K562 (cell line): ENCODE measurements at regions not wholly inside any gene's neighbourhood (a gene's known extent, or its start where the extent isn't known, plus 50 kb on each side); places are given as distances from the start of the nearest gene placed in this dataset.

Experiments used
- CREM ChIP-seq: IDR thresholded peaks from 2 replicates; pipeline ENCODE4 v1.6.1; 2014; ENCODE audit warnings: antibody characterized with exemption, low read depth
- NFIX ChIP-seq: fragments of 250-450 bp; sonication (Bioruptor Pico); IDR thresholded peaks from 2 replicates; pipeline ENCODE4 v1.4.0; 2020; ENCODE audit warnings: low read depth, mild to moderate bottlenecking, moderate library complexity
- TF ChIP-seq, protein P1 (sequence below): fragments of 200-600 bp; sonication (generic); IDR thresholded peaks from one replicate; pipeline ENCODE4 v1.6.1; 2012; ENCODE audit warnings: mild to moderate bottlenecking, low read depth, low read length, inconsistent platforms
- TF ChIP-seq, protein P2 (sequence below): fragments of 200-800 bp; sonication (Bioruptor generic); IDR thresholded peaks from 2 replicates; pipeline ENCODE4 v1.6.1; 2017; ENCODE audit warnings: missing genetic modification characterization, missing compliant biosample characterization

DNA sequence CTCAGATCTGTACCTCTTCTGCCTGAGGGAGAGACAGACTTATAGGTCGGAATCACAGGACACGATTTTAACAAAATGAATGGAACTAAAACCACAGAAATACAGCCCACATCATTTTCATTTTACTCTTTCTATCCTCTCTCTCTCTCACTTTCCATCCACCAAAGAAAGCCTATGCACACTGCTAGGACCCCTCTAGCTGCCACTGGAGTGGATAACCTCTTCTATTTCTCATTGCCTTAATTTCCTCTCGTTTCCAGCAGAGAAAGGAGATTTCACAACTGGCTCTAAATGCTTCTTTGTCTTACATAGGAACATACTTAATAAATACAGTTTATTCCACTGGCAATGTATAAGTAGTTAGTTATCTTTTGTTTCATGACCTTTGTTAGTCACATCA is 867.8 kb upstream of the ADGRL4 start (continued):
- TF ChIP-seq, protein P1, sequence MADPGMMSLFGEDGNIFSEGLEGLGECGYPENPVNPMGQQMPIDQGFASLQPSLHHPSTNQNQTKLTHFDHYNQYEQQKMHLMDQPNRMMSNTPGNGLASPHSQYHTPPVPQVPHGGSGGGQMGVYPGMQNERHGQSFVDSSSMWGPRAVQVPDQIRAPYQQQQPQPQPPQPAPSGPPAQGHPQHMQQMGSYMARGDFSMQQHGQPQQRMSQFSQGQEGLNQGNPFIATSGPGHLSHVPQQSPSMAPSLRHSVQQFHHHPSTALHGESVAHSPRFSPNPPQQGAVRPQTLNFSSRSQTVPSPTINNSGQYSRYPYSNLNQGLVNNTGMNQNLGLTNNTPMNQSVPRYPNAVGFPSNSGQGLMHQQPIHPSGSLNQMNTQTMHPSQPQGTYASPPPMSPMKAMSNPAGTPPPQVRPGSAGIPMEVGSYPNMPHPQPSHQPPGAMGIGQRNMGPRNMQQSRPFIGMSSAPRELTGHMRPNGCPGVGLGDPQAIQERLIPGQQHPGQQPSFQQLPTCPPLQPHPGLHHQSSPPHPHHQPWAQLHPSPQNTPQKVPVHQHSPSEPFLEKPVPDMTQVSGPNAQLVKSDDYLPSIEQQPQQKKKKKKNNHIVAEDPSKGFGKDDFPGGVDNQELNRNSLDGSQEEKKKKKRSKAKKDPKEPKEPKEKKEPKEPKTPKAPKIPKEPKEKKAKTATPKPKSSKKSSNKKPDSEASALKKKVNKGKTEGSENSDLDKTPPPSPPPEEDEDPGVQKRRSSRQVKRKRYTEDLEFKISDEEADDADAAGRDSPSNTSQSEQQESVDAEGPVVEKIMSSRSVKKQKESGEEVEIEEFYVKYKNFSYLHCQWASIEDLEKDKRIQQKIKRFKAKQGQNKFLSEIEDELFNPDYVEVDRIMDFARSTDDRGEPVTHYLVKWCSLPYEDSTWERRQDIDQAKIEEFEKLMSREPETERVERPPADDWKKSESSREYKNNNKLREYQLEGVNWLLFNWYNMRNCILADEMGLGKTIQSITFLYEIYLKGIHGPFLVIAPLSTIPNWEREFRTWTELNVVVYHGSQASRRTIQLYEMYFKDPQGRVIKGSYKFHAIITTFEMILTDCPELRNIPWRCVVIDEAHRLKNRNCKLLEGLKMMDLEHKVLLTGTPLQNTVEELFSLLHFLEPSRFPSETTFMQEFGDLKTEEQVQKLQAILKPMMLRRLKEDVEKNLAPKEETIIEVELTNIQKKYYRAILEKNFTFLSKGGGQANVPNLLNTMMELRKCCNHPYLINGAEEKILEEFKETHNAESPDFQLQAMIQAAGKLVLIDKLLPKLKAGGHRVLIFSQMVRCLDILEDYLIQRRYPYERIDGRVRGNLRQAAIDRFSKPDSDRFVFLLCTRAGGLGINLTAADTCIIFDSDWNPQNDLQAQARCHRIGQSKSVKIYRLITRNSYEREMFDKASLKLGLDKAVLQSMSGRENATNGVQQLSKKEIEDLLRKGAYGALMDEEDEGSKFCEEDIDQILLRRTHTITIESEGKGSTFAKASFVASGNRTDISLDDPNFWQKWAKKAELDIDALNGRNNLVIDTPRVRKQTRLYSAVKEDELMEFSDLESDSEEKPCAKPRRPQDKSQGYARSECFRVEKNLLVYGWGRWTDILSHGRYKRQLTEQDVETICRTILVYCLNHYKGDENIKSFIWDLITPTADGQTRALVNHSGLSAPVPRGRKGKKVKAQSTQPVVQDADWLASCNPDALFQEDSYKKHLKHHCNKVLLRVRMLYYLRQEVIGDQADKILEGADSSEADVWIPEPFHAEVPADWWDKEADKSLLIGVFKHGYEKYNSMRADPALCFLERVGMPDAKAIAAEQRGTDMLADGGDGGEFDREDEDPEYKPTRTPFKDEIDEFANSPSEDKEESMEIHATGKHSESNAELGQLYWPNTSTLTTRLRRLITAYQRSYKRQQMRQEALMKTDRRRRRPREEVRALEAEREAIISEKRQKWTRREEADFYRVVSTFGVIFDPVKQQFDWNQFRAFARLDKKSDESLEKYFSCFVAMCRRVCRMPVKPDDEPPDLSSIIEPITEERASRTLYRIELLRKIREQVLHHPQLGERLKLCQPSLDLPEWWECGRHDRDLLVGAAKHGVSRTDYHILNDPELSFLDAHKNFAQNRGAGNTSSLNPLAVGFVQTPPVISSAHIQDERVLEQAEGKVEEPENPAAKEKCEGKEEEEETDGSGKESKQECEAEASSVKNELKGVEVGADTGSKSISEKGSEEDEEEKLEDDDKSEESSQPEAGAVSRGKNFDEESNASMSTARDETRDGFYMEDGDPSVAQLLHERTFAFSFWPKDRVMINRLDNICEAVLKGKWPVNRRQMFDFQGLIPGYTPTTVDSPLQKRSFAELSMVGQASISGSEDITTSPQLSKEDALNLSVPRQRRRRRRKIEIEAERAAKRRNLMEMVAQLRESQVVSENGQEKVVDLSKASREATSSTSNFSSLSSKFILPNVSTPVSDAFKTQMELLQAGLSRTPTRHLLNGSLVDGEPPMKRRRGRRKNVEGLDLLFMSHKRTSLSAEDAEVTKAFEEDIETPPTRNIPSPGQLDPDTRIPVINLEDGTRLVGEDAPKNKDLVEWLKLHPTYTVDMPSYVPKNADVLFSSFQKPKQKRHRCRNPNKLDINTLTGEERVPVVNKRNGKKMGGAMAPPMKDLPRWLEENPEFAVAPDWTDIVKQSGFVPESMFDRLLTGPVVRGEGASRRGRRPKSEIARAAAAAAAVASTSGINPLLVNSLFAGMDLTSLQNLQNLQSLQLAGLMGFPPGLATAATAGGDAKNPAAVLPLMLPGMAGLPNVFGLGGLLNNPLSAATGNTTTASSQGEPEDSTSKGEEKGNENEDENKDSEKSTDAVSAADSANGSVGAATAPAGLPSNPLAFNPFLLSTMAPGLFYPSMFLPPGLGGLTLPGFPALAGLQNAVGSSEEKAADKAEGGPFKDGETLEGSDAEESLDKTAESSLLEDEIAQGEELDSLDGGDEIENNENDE = no peak
- TF ChIP-seq, protein P2, sequence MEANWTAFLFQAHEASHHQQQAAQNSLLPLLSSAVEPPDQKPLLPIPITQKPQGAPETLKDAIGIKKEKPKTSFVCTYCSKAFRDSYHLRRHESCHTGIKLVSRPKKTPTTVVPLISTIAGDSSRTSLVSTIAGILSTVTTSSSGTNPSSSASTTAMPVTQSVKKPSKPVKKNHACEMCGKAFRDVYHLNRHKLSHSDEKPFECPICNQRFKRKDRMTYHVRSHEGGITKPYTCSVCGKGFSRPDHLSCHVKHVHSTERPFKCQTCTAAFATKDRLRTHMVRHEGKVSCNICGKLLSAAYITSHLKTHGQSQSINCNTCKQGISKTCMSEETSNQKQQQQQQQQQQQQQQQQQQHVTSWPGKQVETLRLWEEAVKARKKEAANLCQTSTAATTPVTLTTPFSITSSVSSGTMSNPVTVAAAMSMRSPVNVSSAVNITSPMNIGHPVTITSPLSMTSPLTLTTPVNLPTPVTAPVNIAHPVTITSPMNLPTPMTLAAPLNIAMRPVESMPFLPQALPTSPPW (CRISPR knock-in tag) = no peak
- no peak for TF ChIP-seq NFIX (CRISPR knock-in tag)
- TF ChIP-seq CREM = no peak
